ENCODE measurements at regions not wholly inside any gene's neighbourhood (a gene's known extent, or its start where the extent isn't known, plus 50 kb on each side); places are given as distances from the start of the nearest gene placed in this dataset.
"Not testable (repeated sequence)": the region's sequence is repeated elsewhere in the genome, so short reads cannot be mapped to it uniquely, and the experiment has no call there.

GRCh38 chr12:42030588-42030987, 114.1 kb downstream of the GXYLT1 start:
- DNase-seq (ENCODE audit: low read depth in 2 of 2): no peak

- DNase-seq (ENCODE audit: low read depth in 2 of 2): no peak
These were observed 117.1 kb downstream of the GXYLT1 start for GRCh38 chr12:42027546-42027945.

GRCh38 chr12:42024495-42024830, 120.2 kb downstream of the GXYLT1 start:
- DNase-seq (ENCODE audit: low read depth in 2 of 2): no peak

- peak; percentile 48 to 58 for DNase-seq (ENCODE audit: low read depth in 2 of 2)
These were observed 120.8 kb downstream of the GXYLT1 start for GRCh38 chr12:42023733-42024494.

- not testable (repeated sequence) for DNase-seq (ENCODE audit: low read depth in 2 of 2)
These were observed 122.7 kb downstream of the GXYLT1 start for GRCh38 chr12:42021937-42022336.

- DNase-seq (ENCODE audit: low read depth in 2 of 2): no peak
These were observed 123.2 kb downstream of the GXYLT1 start for GRCh38 chr12:42021469-42021868.

- no peak for DNase-seq (ENCODE audit: low read depth in 2 of 2)
These were observed 124.4 kb downstream of the GXYLT1 start for GRCh38 chr12:42020226-42020625.

- DNase-seq (ENCODE audit: low read depth in 2 of 2): no peak
These were observed 124.9 kb downstream of the GXYLT1 start for GRCh38 chr12:42019746-42020145.

- DNase-seq (ENCODE audit: low read depth in 2 of 2): no peak
These were observed 127.6 kb downstream of the GXYLT1 start for GRCh38 chr12:42017051-42017450.

- no peak for DNase-seq (ENCODE audit: low read depth in 2 of 2)
These were observed 129.6 kb downstream of the GXYLT1 start for GRCh38 chr12:42015051-42015461.

GRCh38 chr12:42012501-42012900, 132.2 kb downstream of the GXYLT1 start:
- not testable (repeated sequence) for DNase-seq (ENCODE audit: low read depth in 2 of 2)

GRCh38 chr12:42010715-42011114, 134.0 kb downstream of the GXYLT1 start:
- DNase-seq (ENCODE audit: low read depth in 2 of 2): no peak

- no peak for DNase-seq (ENCODE audit: low read depth in 2 of 2)
These were observed 134.4 kb downstream of the GXYLT1 start for GRCh38 chr12:42010257-42010656.

- DNase-seq (ENCODE audit: low read depth in 2 of 2): no peak
These were observed 135.7 kb downstream of the GXYLT1 start for GRCh38 chr12:42008996-42009395.

- no peak for DNase-seq (ENCODE audit: low read depth in 2 of 2)
These were observed 141.6 kb downstream of the GXYLT1 start for GRCh38 chr12:42003031-42003430.

GRCh38 chr12:42002563-42002962, 142.1 kb downstream of the GXYLT1 start:
- DNase-seq (ENCODE audit: low read depth in 2 of 2): no peak

- DNase-seq (ENCODE audit: low read depth in 2 of 2): no peak
These were observed 146.2 kb downstream of the GXYLT1 start for GRCh38 chr12:41998436-41998835.

- DNase-seq (ENCODE audit: low read depth in 2 of 2): no peak
These were observed 151.4 kb downstream of the GXYLT1 start for GRCh38 chr12:41993283-41993682.

- no peak for DNase-seq (ENCODE audit: low read depth in 2 of 2)
These were observed 151.9 kb downstream of the GXYLT1 start for GRCh38 chr12:41992692-41993215.

GRCh38 chr12:41992022-41992421, 152.7 kb downstream of the GXYLT1 start:
- no peak for DNase-seq (ENCODE audit: low read depth in 2 of 2)

- DNase-seq (ENCODE audit: low read depth in 2 of 2): no peak
These were observed 156.0 kb downstream of the GXYLT1 start for GRCh38 chr12:41988715-41989114.

GRCh38 chr12:41986513-41986912, 158.2 kb downstream of the GXYLT1 start:
- not testable (repeated sequence) for DNase-seq (ENCODE audit: low read depth in 2 of 2)

- DNase-seq (ENCODE audit: low read depth in 2 of 2): no peak
These were observed 160.8 kb downstream of the GXYLT1 start for GRCh38 chr12:41983856-41984255.

- DNase-seq (ENCODE audit: low read depth in 2 of 2): no peak
These were observed 161.3 kb downstream of the GXYLT1 start for GRCh38 chr12:41983394-41983793.

All from stimulated activated CD4-positive, alpha-beta T cell treated with anti-CD3 and anti-CD28 coated beads, Interleukin-4, amount 100 ng/mL, for 48 hours (primary cell).